ENCODE measurements at regions not wholly inside any gene's neighbourhood (a gene's known extent, or its start where the extent isn't known, plus 50 kb on each side); places are given as distances from the start of the nearest gene placed in this dataset.
"Not testable (repeated sequence)": the region's sequence is repeated elsewhere in the genome, so short reads cannot be mapped to it uniquely, and the experiment has no call there.

GRCh38 chr2:16971722-16972234, 306.1 kb upstream of the CYRIA start:
- no peak for DNase-seq
- no peaks in the 10 kb centered on the region for H3K9me3 ChIP-seq
- no peaks in the 10 kb centered on the region for H3K36me3 ChIP-seq
- H3K27me3 ChIP-seq: no peaks in the 10 kb centered on the region
- H3K4me3 ChIP-seq: no peak overlapping the region

GRCh38 chr2:16970948-16971347, 305.3 kb upstream of the CYRIA start:
- not testable (repeated sequence) for H3K27me3 ChIP-seq, H3K9me3 ChIP-seq, H3K36me3 ChIP-seq, H3K4me3 ChIP-seq, DNase-seq

- H3K27me3 ChIP-seq: no peaks in the 10 kb centered on the region
- no peaks in the 10 kb centered on the region for H3K9me3 ChIP-seq
- H3K36me3 ChIP-seq: no peaks in the 10 kb centered on the region
- no peak overlapping the region for H3K4me3 ChIP-seq
- no peak for DNase-seq
Observed at GRCh38 chr2:16962505-16962904, 296.9 kb upstream of the CYRIA start.

- Histone ChIP-seq H3K36me3 (no peaks in the 10 kb centered on the region), H3K9me3 (no peaks in the 10 kb centered on the region), H3K4me3 (no peak overlapping the region), H3K27me3 (no peaks in the 10 kb centered on the region)
- no peak for DNase-seq
Observed at GRCh38 chr2:16960579-16960978, 294.9 kb upstream of the CYRIA start.

- DNase-seq: no peak
- no peaks in the 10 kb centered on the region for H3K36me3 ChIP-seq
- H3K4me3 ChIP-seq: no peak overlapping the region
- no peaks in the 10 kb centered on the region for H3K27me3 ChIP-seq
- H3K9me3 ChIP-seq: no peaks in the 10 kb centered on the region
Observed at GRCh38 chr2:16958266-16958665, 292.6 kb upstream of the CYRIA start.

GRCh38 chr2:16952805-16953204, 287.2 kb upstream of the CYRIA start:
- Histone ChIP-seq H3K36me3 (no peaks in the 10 kb centered on the region), H3K9me3 (no peaks in the 10 kb centered on the region), H3K4me3 (no peak overlapping the region), H3K27me3 (no peaks in the 10 kb centered on the region; the same call in 1 of the 2 replicates)
- DNase-seq: no peak

- Histone ChIP-seq H3K36me3 (no peaks in the 10 kb centered on the region), H3K4me3 (no peak overlapping the region), H3K27me3 (no peaks in the 10 kb centered on the region; the same call in 1 of the 2 replicates), H3K9me3 (no peaks in the 10 kb centered on the region)
- no peak for DNase-seq
Observed at GRCh38 chr2:16952368-16952767, 286.7 kb upstream of the CYRIA start.

- H3K27me3 ChIP-seq: no peaks in the 10 kb centered on the region; the same call in 1 of the 2 replicates
- no peaks in the 10 kb centered on the region for H3K36me3 ChIP-seq
- DNase-seq: no peak
- H3K4me3 ChIP-seq: no peak overlapping the region
- no peaks in the 10 kb centered on the region for H3K9me3 ChIP-seq
Observed at GRCh38 chr2:16950436-16950835, 284.8 kb upstream of the CYRIA start.

GRCh38 chr2:16948710-16949109, 283.1 kb upstream of the CYRIA start:
- H3K27me3 ChIP-seq: no peaks in the 10 kb centered on the region; the same call in 1 of the 2 replicates
- no peak for DNase-seq
- no peaks in the 10 kb centered on the region for H3K9me3 ChIP-seq
- H3K36me3 ChIP-seq: no peaks in the 10 kb centered on the region
- no peak overlapping the region for H3K4me3 ChIP-seq

GRCh38 chr2:16948053-16948452, 282.4 kb upstream of the CYRIA start:
- Histone ChIP-seq H3K9me3 (no peaks in the 10 kb centered on the region), H3K36me3 (no peaks in the 10 kb centered on the region), H3K27me3 (no peaks in the 10 kb centered on the region; the same call in 1 of the 2 replicates), H3K4me3 (no peak overlapping the region)
- DNase-seq: no peak

- no peak for DNase-seq
- Histone ChIP-seq H3K27me3 (peaks cover 3% of the 10 kb centered on the region; the same call in 1 of the 2 replicates), H3K9me3 (no peaks in the 10 kb centered on the region), H3K4me3 (no peak overlapping the region), H3K36me3 (no peaks in the 10 kb centered on the region)
Observed at GRCh38 chr2:16943279-16943958, 277.8 kb upstream of the CYRIA start.

- Histone ChIP-seq H3K9me3 (no peaks in the 10 kb centered on the region), H3K36me3 (no peaks in the 10 kb centered on the region), H3K4me3 (no peak overlapping the region), H3K27me3 (peaks cover 3% of the 10 kb centered on the region; the same call in 1 of the 2 replicates)
- no peak for DNase-seq
Observed at GRCh38 chr2:16940214-16940613, 274.6 kb upstream of the CYRIA start.

GRCh38 chr2:16939771-16940170, 274.1 kb upstream of the CYRIA start:
- no peak for DNase-seq
- H3K27me3 ChIP-seq: peaks cover 3% of the 10 kb centered on the region; the same call in 1 of the 2 replicates
- no peak overlapping the region for H3K4me3 ChIP-seq
- no peaks in the 10 kb centered on the region for H3K36me3 ChIP-seq
- H3K9me3 ChIP-seq: no peaks in the 10 kb centered on the region

GRCh38 chr2:16933355-16933754, 267.7 kb upstream of the CYRIA start:
- Histone ChIP-seq H3K4me3 (no peak overlapping the region), H3K36me3 (no peaks in the 10 kb centered on the region), H3K9me3 (no peaks in the 10 kb centered on the region), H3K27me3 (no peaks in the 10 kb centered on the region)
- no peak for DNase-seq

GRCh38 chr2:16932826-16933225, 267.2 kb upstream of the CYRIA start:
- Histone ChIP-seq H3K9me3 (no peaks in the 10 kb centered on the region), H3K4me3 (no peak overlapping the region), H3K36me3 (no peaks in the 10 kb centered on the region), H3K27me3 (no peaks in the 10 kb centered on the region)
- no peak for DNase-seq

- H3K27me3 ChIP-seq: no peaks in the 10 kb centered on the region
- no peak for DNase-seq
- H3K9me3 ChIP-seq: no peaks in the 10 kb centered on the region
- H3K36me3 ChIP-seq: no peaks in the 10 kb centered on the region
- H3K4me3 ChIP-seq: no peak overlapping the region
Observed at GRCh38 chr2:16931441-16931840, 265.8 kb upstream of the CYRIA start.

- no peaks in the 10 kb centered on the region for H3K36me3 ChIP-seq
- H3K27me3 ChIP-seq: no peaks in the 10 kb centered on the region
Observed at GRCh38 chr2:16927398-16927797, 261.8 kb upstream of the CYRIA start.

GRCh38 chr2:16925145-16925544, 259.5 kb upstream of the CYRIA start:
- no peak for DNase-seq
- Histone ChIP-seq H3K27me3 (no peaks in the 10 kb centered on the region), H3K36me3 (no peaks in the 10 kb centered on the region), H3K4me3 (no peak overlapping the region), H3K9me3 (no peaks in the 10 kb centered on the region)

More at GRCh38 chr2:16927398-16927797, 261.8 kb upstream of the CYRIA start:
- DNase-seq: no peak
- Histone ChIP-seq H3K4me3 (no peak overlapping the region), H3K9me3 (no peaks in the 10 kb centered on the region)
